ENCODE measurements at regions not wholly inside any gene's neighbourhood (a gene's known extent, or its start where the extent isn't known, plus 50 kb on each side); places are given as distances from the start of the nearest gene placed in this dataset.

DNA sequence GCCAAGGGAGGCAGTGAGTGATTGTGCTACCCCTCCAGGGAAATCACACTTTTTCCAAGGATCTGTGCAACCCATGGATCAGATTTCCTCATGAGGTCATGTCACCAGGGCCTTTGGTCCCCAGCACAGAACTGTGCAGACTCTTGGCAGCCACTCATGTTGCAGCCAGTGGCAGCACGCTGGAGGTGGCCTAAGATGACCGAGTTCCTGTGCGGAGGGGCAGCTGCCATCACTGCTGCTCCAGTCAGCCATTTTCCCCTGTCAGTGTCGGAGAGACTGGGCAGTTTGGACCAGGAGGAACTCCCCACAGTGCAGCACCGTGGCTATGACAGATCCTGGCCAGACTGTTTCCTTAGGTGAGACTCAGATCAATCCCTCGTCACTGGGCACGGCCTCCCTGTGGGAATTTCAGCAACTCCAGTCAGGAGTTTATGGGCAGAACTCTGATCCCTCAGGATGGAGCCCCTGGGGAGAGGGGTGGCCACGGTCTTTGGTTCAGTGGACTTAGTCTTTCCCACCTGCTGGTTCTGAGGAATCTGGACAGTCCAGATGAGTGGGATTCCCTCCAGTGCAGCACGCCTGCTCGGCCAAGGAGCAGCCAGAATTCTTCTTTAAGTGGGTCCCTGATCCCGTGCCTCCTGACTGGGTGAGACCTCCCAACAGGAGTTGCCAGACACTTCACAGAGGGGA, 194.6 kb upstream of the CARD18 start:
- H3K27ac Mint-ChIP-seq = no peak overlapping the region
- no peaks in the 10 kb centered on the region for H3K4me1 Mint-ChIP-seq (ENCODE audit: low read depth in 2 of 2)
- DNase-seq (no peak), ATAC-seq (replicated peaks) (no peak)
- no peaks in the 10 kb centered on the region for H3K36me3 Mint-ChIP-seq (ENCODE audit: insufficient read depth)
- H3K4me3 Mint-ChIP-seq = no peak overlapping the region
- peaks cover 6 to 21% of the 10 kb centered on the region in 2 donors for H3K27me3 Mint-ChIP-seq
- H3K9me3 Mint-ChIP-seq = peaks cover 0 to 2% of the 10 kb centered on the region in 2 donors

DNA sequence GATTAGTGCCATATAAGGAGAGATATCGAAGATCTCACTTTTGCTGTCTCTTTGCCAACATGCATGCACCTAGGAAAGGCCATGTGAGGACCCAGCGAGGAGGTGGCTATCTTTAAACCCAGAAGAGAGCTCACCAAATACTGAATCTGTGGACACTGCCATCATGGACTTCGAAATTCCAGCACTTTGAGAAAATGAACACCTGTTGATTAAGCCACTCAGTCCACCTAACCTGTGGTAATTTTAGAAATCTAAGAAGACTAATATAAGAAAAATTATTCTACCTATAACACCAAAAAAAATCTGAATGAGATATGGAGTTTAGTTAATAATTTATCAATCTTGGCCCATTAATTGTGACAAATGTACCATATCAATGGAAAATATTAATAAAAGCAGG, 193.6 kb upstream of the CARD18 start:
- peaks cover 0 to 3% of the 10 kb centered on the region in 2 donors for H3K9me3 Mint-ChIP-seq
- no peak overlapping the region for H3K4me3 Mint-ChIP-seq
- H3K36me3 Mint-ChIP-seq (ENCODE audit: insufficient read depth) = no peaks in the 10 kb centered on the region
- no peak for DNase-seq
- no peaks in the 10 kb centered on the region for H3K4me1 Mint-ChIP-seq (ENCODE audit: low read depth in 2 of 2)
- peaks cover 6 to 21% of the 10 kb centered on the region in 2 donors for H3K27me3 Mint-ChIP-seq
- no peak for ATAC-seq (replicated peaks)
- no peak overlapping the region for H3K27ac Mint-ChIP-seq

DNA sequence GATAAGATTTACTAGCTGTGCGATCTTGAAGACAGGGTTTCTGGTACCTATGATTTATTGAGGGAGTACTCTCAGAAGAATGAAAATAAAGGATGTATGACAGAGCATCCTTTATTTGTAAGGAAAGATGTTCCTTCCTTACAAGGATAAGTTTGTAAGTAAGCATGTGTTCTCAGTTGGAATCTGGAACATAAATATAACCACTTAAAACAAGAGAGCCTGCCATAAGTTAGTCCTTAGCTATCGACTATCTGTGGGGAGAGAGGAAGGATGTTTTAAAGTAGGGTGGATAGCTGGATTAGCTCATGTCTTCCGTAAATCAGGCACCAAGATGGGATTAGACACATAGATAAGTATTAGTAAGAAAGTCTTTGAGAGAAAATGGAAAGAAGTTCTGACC, 192.6 kb upstream of the CARD18 start:
- H3K4me1 Mint-ChIP-seq (ENCODE audit: low read depth in 2 of 2) = no peaks in the 10 kb centered on the region
- peaks cover 0 to 3% of the 10 kb centered on the region in 2 donors for H3K9me3 Mint-ChIP-seq
- H3K36me3 Mint-ChIP-seq (ENCODE audit: insufficient read depth) = no peaks in the 10 kb centered on the region
- no peak for ATAC-seq (replicated peaks)
- H3K4me3 Mint-ChIP-seq = no peak overlapping the region
- DNase-seq = no peak
- H3K27ac Mint-ChIP-seq = no peak overlapping the region
- H3K27me3 Mint-ChIP-seq = peaks cover 6 to 21% of the 10 kb centered on the region in 2 donors

GRCh38 chr11:105328061-105328460, 188.5 kb upstream of the CARD18 start:
- no peaks in the 10 kb centered on the region for H3K36me3 Mint-ChIP-seq (ENCODE audit: insufficient read depth)
- no peak overlapping the region for H3K27ac Mint-ChIP-seq
- H3K4me3 Mint-ChIP-seq = no peak overlapping the region
- ATAC-seq (replicated peaks) (no peak), DNase-seq (no peak)
- peaks cover 0 to 2% of the 10 kb centered on the region in 2 donors for H3K9me3 Mint-ChIP-seq
- peaks cover 0 to 14% of the 10 kb centered on the region in 2 donors for H3K27me3 Mint-ChIP-seq
- no peaks in the 10 kb centered on the region for H3K4me1 Mint-ChIP-seq (ENCODE audit: low read depth in 2 of 2)

DNA sequence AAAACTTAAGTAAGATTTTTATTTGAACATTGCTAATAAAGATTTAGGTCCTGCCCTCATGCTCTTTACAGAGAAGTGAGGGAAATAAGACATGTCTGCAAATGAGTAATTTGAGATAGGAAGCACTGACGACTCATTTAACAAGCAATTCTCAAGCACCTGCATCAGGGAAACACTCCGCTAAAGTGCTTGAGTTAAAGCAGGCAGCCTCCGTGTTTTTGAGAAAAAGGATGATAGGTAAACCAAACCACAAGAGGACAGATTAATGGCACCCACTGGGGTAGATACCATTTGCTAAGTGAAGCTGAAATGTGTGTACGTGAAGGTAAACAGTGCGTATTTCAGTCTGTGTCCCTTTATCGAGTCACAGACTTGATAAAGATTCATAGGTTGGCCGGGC, 184.6 kb upstream of the CARD18 start:
- DNase-seq (no peak), ATAC-seq (replicated peaks) (no peak)
- no peaks in the 10 kb centered on the region for H3K4me1 Mint-ChIP-seq (ENCODE audit: low read depth in 2 of 2)
- H3K27ac Mint-ChIP-seq = no peak overlapping the region
- H3K9me3 Mint-ChIP-seq = peaks cover 0 to 2% of the 10 kb centered on the region in 2 donors
- H3K27me3 Mint-ChIP-seq = peaks cover 0 to 11% of the 10 kb centered on the region in 2 donors
- H3K4me3 Mint-ChIP-seq = no peak overlapping the region
- no peaks in the 10 kb centered on the region for H3K36me3 Mint-ChIP-seq (ENCODE audit: insufficient read depth)

DNA sequence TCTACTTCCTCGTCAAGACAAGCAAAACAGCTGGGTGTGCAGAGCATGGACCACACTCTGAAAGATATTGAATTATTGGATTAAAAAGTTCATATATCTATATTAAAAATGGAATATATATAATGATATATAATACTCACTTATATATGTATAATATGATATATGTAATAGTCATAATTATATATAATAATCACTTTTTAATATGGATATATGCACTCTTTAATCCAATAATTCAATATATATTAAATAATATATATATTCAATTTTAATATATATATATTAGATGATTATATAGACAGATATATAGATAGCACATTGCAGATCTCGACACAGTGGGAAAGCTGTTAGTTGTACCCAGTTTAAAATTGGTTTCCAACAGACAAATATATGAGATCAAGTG, 182.1 kb upstream of the CARD18 start:
- ATAC-seq (replicated peaks) (no peak), DNase-seq (no peak)
- Mint-ChIP-seq H3K4me3 (no peak overlapping the region), H3K27ac (no peak overlapping the region), H3K27me3 (peaks cover 6 to 11% of the 10 kb centered on the region in 2 donors), H3K9me3 (no peaks in the 10 kb centered on the region), H3K4me1 (ENCODE audit: low read depth in 2 of 2) (no peaks in the 10 kb centered on the region), H3K36me3 (ENCODE audit: insufficient read depth) (no peaks in the 10 kb centered on the region)

GRCh38 chr11:105315287-105315686, 175.7 kb upstream of the CARD18 start:
- no peak overlapping the region for H3K4me3 Mint-ChIP-seq
- no peak for ATAC-seq (replicated peaks)
- DNase-seq = no peak
- no peaks in the 10 kb centered on the region for H3K9me3 Mint-ChIP-seq
- H3K27ac Mint-ChIP-seq = no peak overlapping the region
- H3K36me3 Mint-ChIP-seq (ENCODE audit: insufficient read depth) = no peaks in the 10 kb centered on the region
- H3K4me1 Mint-ChIP-seq (ENCODE audit: low read depth in 2 of 2) = no peaks in the 10 kb centered on the region
- H3K27me3 Mint-ChIP-seq = peaks cover 6% of the 10 kb centered on the region in 2 donors

- Mint-ChIP-seq H3K27me3 (no peaks in the 10 kb centered on the region), H3K4me1 (ENCODE audit: low read depth in 2 of 2) (no peaks in the 10 kb centered on the region), H3K4me3 (no peak overlapping the region), H3K27ac (no peak overlapping the region), H3K36me3 (ENCODE audit: insufficient read depth) (no peaks in the 10 kb centered on the region), H3K9me3 (no peaks in the 10 kb centered on the region)
- no peak for DNase-seq
- no peak for ATAC-seq (replicated peaks)
Observed at GRCh38 chr11:105312266-105312665, 172.7 kb upstream of the CARD18 start.

GRCh38 chr11:105298630-105299029, 159.1 kb upstream of the CARD18 start:
- Mint-ChIP-seq H3K27me3 (peaks cover 0 to 6% of the 10 kb centered on the region in 2 donors), H3K9me3 (no peaks in the 10 kb centered on the region), H3K4me3 (no peak overlapping the region), H3K27ac (no peak overlapping the region), H3K36me3 (ENCODE audit: insufficient read depth) (no peaks in the 10 kb centered on the region), H3K4me1 (ENCODE audit: low read depth in 2 of 2) (no peaks in the 10 kb centered on the region)
- no peak for DNase-seq
- no peak for ATAC-seq (replicated peaks)

DNA sequence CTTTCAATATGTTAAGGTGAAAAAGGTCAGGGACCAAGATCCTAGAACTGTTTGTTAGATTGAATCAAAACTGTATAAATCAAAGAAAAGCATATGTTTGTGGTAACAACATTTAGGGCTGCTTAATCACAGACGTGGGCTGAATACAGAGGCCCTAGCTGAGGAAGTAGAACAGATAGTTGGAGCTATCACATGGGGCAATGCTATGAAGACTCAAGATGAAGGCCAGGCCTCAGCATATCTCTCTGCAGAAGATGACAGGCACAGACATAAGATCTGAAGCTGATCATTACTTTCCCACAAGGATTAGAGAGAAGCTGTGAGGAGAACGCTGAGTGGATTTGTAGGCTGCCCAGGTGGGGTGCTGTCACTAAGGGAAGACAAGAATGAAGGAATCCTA, 158.6 kb upstream of the CARD18 start:
- peaks cover 0 to 6% of the 10 kb centered on the region in 2 donors for H3K27me3 Mint-ChIP-seq
- DNase-seq (no peak), ATAC-seq (replicated peaks) (no peak)
- H3K4me1 Mint-ChIP-seq (ENCODE audit: low read depth in 2 of 2) = no peaks in the 10 kb centered on the region
- H3K36me3 Mint-ChIP-seq (ENCODE audit: insufficient read depth) = no peaks in the 10 kb centered on the region
- no peak overlapping the region for H3K4me3 Mint-ChIP-seq
- no peaks in the 10 kb centered on the region for H3K9me3 Mint-ChIP-seq
- no peak overlapping the region for H3K27ac Mint-ChIP-seq

DNA sequence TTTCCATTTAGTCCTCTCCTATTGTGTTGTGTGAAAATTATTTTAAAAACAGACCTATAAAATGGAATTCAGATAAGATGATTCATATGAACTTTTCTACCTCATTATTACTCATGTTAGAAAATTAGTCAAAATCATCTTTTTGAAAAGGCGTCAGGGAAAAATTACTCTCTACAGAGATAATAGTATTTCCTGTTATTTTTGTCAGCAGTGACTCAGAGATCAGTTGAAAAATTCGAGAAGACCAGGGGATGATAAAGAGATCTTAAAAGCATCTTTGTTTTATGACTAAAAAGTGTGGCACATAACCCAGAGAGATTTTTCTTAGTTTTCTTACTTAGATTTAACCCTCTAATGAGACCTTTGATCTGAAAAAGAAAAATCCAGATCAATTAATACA, 157.9 kb upstream of the CARD18 start:
- Mint-ChIP-seq H3K27ac (no peak overlapping the region), H3K36me3 (ENCODE audit: insufficient read depth) (no peaks in the 10 kb centered on the region), H3K4me1 (ENCODE audit: low read depth in 2 of 2) (no peaks in the 10 kb centered on the region), H3K4me3 (no peak overlapping the region), H3K27me3 (peaks cover 0 to 6% of the 10 kb centered on the region in 2 donors), H3K9me3 (no peaks in the 10 kb centered on the region)
- DNase-seq (no peak), ATAC-seq (replicated peaks) (no peak)

GRCh38 chr11:105296806-105297205, 157.2 kb upstream of the CARD18 start:
- no peak for ATAC-seq (replicated peaks)
- Mint-ChIP-seq H3K4me1 (ENCODE audit: low read depth in 2 of 2) (no peaks in the 10 kb centered on the region), H3K9me3 (no peaks in the 10 kb centered on the region), H3K36me3 (ENCODE audit: insufficient read depth) (no peaks in the 10 kb centered on the region), H3K27me3 (peaks cover 0 to 6% of the 10 kb centered on the region in 2 donors), H3K4me3 (no peak overlapping the region), H3K27ac (no peak overlapping the region)
- no peak for DNase-seq

DNA sequence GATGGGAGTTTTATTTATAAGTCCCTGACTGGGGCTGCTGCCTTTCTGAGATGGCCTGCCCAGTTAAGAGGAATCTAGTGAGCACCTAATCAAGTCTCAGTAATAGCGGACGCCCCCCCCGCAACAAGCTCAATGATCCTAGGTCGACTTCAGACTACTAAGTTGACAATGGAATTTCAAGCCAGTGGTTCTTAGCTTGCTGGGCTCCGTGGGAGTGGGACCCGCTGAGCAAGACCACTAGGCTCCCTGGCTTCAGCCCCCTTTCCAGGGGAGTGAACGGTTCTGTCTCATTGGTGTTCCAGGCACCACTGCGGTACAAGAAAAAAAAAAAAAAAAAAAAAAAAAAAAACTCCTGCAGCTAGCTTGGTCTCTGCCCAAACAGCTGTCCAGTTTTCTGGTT, 156.8 kb upstream of the CARD18 start:
- no peaks in the 10 kb centered on the region for H3K9me3 Mint-ChIP-seq
- DNase-seq (no peak), ATAC-seq (replicated peaks) (no peak)
- no peaks in the 10 kb centered on the region for H3K36me3 Mint-ChIP-seq (ENCODE audit: insufficient read depth)
- H3K27me3 Mint-ChIP-seq = peaks cover 0 to 6% of the 10 kb centered on the region in 2 donors
- no peaks in the 10 kb centered on the region for H3K4me1 Mint-ChIP-seq (ENCODE audit: low read depth in 2 of 2)
- no peak overlapping the region for H3K4me3 Mint-ChIP-seq
- no peak overlapping the region for H3K27ac Mint-ChIP-seq

- Mint-ChIP-seq H3K4me3 (no peak overlapping the region), H3K9me3 (no peaks in the 10 kb centered on the region), H3K4me1 (ENCODE audit: low read depth in 2 of 2) (no peaks in the 10 kb centered on the region), H3K36me3 (ENCODE audit: insufficient read depth) (no peaks in the 10 kb centered on the region), H3K27ac (no peak overlapping the region), H3K27me3 (peaks cover 30 to 39% of the 10 kb centered on the region in 2 donors)
- DNase-seq (no peak), ATAC-seq (replicated peaks) (no peak)
Observed at GRCh38 chr11:105282658-105283057, 143.1 kb upstream of the CARD18 start.

Data from effector memory CD8-positive, alpha-beta T cell (primary cell).